ENCODE measurements at regions not wholly inside any gene's neighbourhood (a gene's known extent, or its start where the extent isn't known, plus 50 kb on each side); places are given as distances from the start of the nearest gene placed in this dataset.
A peak's percentile ranks its signal among the peaks of the same experiment; 100 is the strongest.

- Histone ChIP-seq H3K14ac (ENCODE audit: insufficient read length) (no peak overlapping the region), H2BK12ac (ENCODE audit: low read depth, low read length) (no peak overlapping the region), H3K56ac (replicated peaks; ENCODE audit: insufficient read length, low read depth, low read length) (no peak overlapping the region), H4K20me1 (replicated peaks in 1 of 2; ENCODE audit: control insufficient read depth in 1 of 2, insufficient read depth in 2 of 2, low read length in 2 of 2) (no peaks in the 10 kb centered on the region), H4K8ac (ENCODE audit: extremely low read depth, insufficient read depth, low read length) (no peak overlapping the region), H3K9ac (replicated peaks in 1 of 4; ENCODE audit: extremely low read depth in 1 of 4, low read depth in 3 of 4, low read length in 3 of 4) (no peak overlapping the region), H3K23ac (ENCODE audit: insufficient read length) (no peak overlapping the region), H3K27me3 (replicated peaks in 1 of 4; ENCODE audit: control insufficient read depth in 3 of 4, extremely low read depth in 1 of 4, insufficient read depth in 3 of 4, low read length in 3 of 4) (no peaks in the 10 kb centered on the region), H3K27ac (ENCODE audit: low read depth, low read length) (no peak overlapping the region), H3K4me3 (ENCODE audit: extremely low read depth in 1 of 4, insufficient read depth in 2 of 4, low read depth in 3 of 4, low read length in 4 of 4) (peak overlapping the region in 1 of 4 experiments; percentile 16; a peak in 1 of 8 replicates), H3K4ac (replicated peaks; ENCODE audit: insufficient read length, low read depth, low read length) (no peak overlapping the region), H3K4me1 (replicated peaks in 1 of 4; ENCODE audit: control insufficient read depth in 3 of 4, insufficient read depth in 4 of 4, low read length in 3 of 4) (peaks cover 0 to 9% (median 1%) of the 10 kb centered on the region in 4 experiments; a peak in 3 of 7 replicates), H3K4me2 (ENCODE audit: insufficient read depth in 1 of 2, low read depth in 2 of 2, low read length in 2 of 2) (no peak overlapping the region; a peak in 1 of 4 replicates), H3K79me2 (ENCODE audit: control insufficient read depth in 1 of 2, insufficient read depth in 2 of 2, low read length in 2 of 2) (no peaks in the 10 kb centered on the region), H3K9me3 (ENCODE audit: insufficient read depth in 2 of 2, low read depth in 1 of 2, low read length in 1 of 2) (no peaks in the 10 kb centered on the region), H4K5ac (ENCODE audit: insufficient read length, low read depth, low read length) (no peak overlapping the region), H2BK5ac (ENCODE audit: low read depth, low read length) (no peak overlapping the region), H2AFZ (ENCODE audit: low read length) (no peak overlapping the region), H3K36me3 (ENCODE audit: control insufficient read depth in 2 of 4, insufficient read depth in 4 of 4, low read length in 3 of 4) (no peaks in the 10 kb centered on the region), H2BK20ac (ENCODE audit: low read length) (no peak overlapping the region), H2BK120ac (replicated peaks; ENCODE audit: low read depth, low read length) (no peak overlapping the region), H4K91ac (replicated peaks; ENCODE audit: insufficient read length, low read length) (no peak overlapping the region), H2BK15ac (ENCODE audit: low read length) (no peak overlapping the region), H3K18ac (ENCODE audit: extremely low read depth, low read length) (no peak overlapping the region; the same call in 1 of the 2 replicates), H3K23me2 (ENCODE audit: low read depth, low read length) (no peaks in the 10 kb centered on the region), H3K79me1 (ENCODE audit: low read depth, low read length) (no peaks in the 10 kb centered on the region), H2AK5ac (ENCODE audit: low read depth, low read length) (no peak overlapping the region)
- FAIRE-seq (no peak), DNase-seq (ENCODE audit: low read depth in 1 of 2, low spot score in 2 of 2) (no peak)
- no peak for TF ChIP-seq JUND (IDR thresholded peaks at IDR 0.05; ENCODE audit: low read length)
- TF ChIP-seq MAFK (IDR thresholded peaks at IDR 0.05; ENCODE audit: low read depth, low read length) = no peak
- POLR2A ChIA-PET (ENCODE audit: partially characterized antibody) = no interaction called here
- CTCF ChIA-PET (ENCODE audit: partially characterized antibody) = interaction anchor here (1.9 kb wide), 1 partner anchor 203 kb away, joined by 6 read pairs; no protein-coding TSS in a partner anchor
Observed at GRCh38 chr7:34392972-34393371, 265.0 kb upstream of the NPSR1 start.

Measured in H1 (cell line).